HG02870 (cell line): ENCODE measurements at regions not wholly inside any gene's neighbourhood (a gene's known extent, or its start where the extent isn't known, plus 50 kb on each side); places are given as distances from the start of the nearest gene placed in this dataset.

ENCODE experiments used
- ATAC-seq: cut with Tn5 transposase; IDR thresholded peaks from one replicate; pipeline ENCODE4 v1.9.1; 2021; ENCODE audit warnings: mild to moderate bottlenecking, moderate library complexity; ENCODE audit not compliant: unreplicated experiment

- no peak for ATAC-seq
These were observed 319.7 kb downstream of the CXCL12 start for GRCh38 chr10:44064987-44065787.

GRCh38 chr10:44064317-44064716 is 320.6 kb downstream of the CXCL12 start:
- no peak for ATAC-seq

GRCh38 chr10:44063686-44064085 is 321.2 kb downstream of the CXCL12 start:
- no peak for ATAC-seq

GRCh38 chr10:44060719-44061118 is 324.2 kb downstream of the CXCL12 start:
- ATAC-seq, result no peak

- ATAC-seq, result no peak
These were observed 324.7 kb downstream of the CXCL12 start for GRCh38 chr10:44060221-44060620.

- ATAC-seq, result no peak
These were observed 326.6 kb downstream of the CXCL12 start for GRCh38 chr10:44058259-44058658.

- ATAC-seq, result no peak
These were observed 327.7 kb downstream of the CXCL12 start for GRCh38 chr10:44056967-44057805.

GRCh38 chr10:44056206-44056605 is 328.7 kb downstream of the CXCL12 start:
- no peak for ATAC-seq

- ATAC-seq, result no peak
These were observed 330.9 kb downstream of the CXCL12 start for GRCh38 chr10:44054046-44054445.

- no peak for ATAC-seq
These were observed 331.5 kb downstream of the CXCL12 start for GRCh38 chr10:44053391-44053790.

- ATAC-seq, result no peak
These were observed 333.1 kb downstream of the CXCL12 start for GRCh38 chr10:44051584-44052385.

- no peak for ATAC-seq
These were observed 333.8 kb downstream of the CXCL12 start for GRCh38 chr10:44051091-44051490.

GRCh38 chr10:44049301-44050015 is 335.4 kb downstream of the CXCL12 start:
- ATAC-seq, result no peak

GRCh38 chr10:44047361-44047760 is 337.5 kb downstream of the CXCL12 start:
- no peak for ATAC-seq

- no peak for ATAC-seq
These were observed 338.3 kb downstream of the CXCL12 start for GRCh38 chr10:44046605-44047004.

- ATAC-seq, result no peak
These were observed 339.9 kb downstream of the CXCL12 start for GRCh38 chr10:44045020-44045419.

- no peak for ATAC-seq
These were observed 340.3 kb downstream of the CXCL12 start for GRCh38 chr10:44044549-44044948.

- no peak for ATAC-seq
These were observed 341.1 kb downstream of the CXCL12 start for GRCh38 chr10:44043646-44044375.

- ATAC-seq, result no peak
These were observed 341.8 kb downstream of the CXCL12 start for GRCh38 chr10:44042926-44043602.
